ENCODE measurements at regions not wholly inside any gene's neighbourhood (a gene's known extent, or its start where the extent isn't known, plus 50 kb on each side); places are given as distances from the start of the nearest gene placed in this dataset.

DNA sequence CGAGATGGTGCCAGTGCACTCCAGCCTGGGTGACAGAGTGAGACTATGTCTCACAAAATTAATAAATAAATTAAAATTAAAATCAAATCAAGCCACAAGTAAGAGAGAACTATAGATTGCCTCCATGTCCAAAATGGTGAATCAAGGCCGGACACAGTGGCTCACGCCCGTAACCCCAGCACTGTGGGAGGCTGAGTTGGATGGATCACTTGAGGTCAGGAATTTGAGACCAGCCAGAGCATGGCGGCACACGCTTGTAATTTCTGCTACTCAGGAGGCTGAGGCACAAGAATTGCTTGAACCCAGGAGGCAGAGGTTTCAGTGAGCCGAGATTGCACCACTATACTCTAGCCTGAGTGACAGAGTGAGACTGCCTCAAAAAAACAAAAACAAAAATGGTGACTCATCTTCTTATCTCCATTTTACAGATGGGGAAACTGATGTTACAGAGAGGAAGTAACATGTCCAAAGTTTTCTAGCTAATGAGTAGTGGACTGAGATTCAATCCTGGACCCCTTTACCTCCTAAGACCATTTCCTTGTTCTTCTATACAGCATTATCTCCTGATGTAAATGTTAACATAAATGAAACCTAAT lies 99.0 kb upstream of the HNRNPU start:
- H3K27me3 Mint-ChIP-seq (ENCODE audit: insufficient read depth, low read depth, poor library complexity): no peaks in the 10 kb centered on the region
- DNase-seq (ENCODE audit: low spot score): no peak
- TF ChIP-seq CREB1 (CRISPR knock-in tag; IDR thresholded peaks at IDR 0.05; ENCODE audit: low read depth) (no peak), POLR2AphosphoS5 (IDR thresholded peaks at IDR 0.05; ENCODE audit: low read depth) (no peak), EZH2phosphoT487 (IDR thresholded peaks at IDR 0.05; ENCODE audit: unreplicated experiment) (no peak), CTCF (conservative IDR thresholded peaks at IDR 0.05; ENCODE audit: low read depth in 2 of 2) (no peak), ZNF331 (CRISPR knock-in tag; IDR thresholded peaks at IDR 0.05; ENCODE audit: low read depth) (no peak), ZNF114 (CRISPR knock-in tag; IDR thresholded peaks at IDR 0.05) (no peak), NANOG (IDR thresholded peaks at IDR 0.05; ENCODE audit: borderline replicate concordance) (no peak), EZH2 (IDR thresholded peaks at IDR 0.05; ENCODE audit: low read depth, unreplicated experiment) (no peak)
- TF ChIP-seq, protein P1, sequence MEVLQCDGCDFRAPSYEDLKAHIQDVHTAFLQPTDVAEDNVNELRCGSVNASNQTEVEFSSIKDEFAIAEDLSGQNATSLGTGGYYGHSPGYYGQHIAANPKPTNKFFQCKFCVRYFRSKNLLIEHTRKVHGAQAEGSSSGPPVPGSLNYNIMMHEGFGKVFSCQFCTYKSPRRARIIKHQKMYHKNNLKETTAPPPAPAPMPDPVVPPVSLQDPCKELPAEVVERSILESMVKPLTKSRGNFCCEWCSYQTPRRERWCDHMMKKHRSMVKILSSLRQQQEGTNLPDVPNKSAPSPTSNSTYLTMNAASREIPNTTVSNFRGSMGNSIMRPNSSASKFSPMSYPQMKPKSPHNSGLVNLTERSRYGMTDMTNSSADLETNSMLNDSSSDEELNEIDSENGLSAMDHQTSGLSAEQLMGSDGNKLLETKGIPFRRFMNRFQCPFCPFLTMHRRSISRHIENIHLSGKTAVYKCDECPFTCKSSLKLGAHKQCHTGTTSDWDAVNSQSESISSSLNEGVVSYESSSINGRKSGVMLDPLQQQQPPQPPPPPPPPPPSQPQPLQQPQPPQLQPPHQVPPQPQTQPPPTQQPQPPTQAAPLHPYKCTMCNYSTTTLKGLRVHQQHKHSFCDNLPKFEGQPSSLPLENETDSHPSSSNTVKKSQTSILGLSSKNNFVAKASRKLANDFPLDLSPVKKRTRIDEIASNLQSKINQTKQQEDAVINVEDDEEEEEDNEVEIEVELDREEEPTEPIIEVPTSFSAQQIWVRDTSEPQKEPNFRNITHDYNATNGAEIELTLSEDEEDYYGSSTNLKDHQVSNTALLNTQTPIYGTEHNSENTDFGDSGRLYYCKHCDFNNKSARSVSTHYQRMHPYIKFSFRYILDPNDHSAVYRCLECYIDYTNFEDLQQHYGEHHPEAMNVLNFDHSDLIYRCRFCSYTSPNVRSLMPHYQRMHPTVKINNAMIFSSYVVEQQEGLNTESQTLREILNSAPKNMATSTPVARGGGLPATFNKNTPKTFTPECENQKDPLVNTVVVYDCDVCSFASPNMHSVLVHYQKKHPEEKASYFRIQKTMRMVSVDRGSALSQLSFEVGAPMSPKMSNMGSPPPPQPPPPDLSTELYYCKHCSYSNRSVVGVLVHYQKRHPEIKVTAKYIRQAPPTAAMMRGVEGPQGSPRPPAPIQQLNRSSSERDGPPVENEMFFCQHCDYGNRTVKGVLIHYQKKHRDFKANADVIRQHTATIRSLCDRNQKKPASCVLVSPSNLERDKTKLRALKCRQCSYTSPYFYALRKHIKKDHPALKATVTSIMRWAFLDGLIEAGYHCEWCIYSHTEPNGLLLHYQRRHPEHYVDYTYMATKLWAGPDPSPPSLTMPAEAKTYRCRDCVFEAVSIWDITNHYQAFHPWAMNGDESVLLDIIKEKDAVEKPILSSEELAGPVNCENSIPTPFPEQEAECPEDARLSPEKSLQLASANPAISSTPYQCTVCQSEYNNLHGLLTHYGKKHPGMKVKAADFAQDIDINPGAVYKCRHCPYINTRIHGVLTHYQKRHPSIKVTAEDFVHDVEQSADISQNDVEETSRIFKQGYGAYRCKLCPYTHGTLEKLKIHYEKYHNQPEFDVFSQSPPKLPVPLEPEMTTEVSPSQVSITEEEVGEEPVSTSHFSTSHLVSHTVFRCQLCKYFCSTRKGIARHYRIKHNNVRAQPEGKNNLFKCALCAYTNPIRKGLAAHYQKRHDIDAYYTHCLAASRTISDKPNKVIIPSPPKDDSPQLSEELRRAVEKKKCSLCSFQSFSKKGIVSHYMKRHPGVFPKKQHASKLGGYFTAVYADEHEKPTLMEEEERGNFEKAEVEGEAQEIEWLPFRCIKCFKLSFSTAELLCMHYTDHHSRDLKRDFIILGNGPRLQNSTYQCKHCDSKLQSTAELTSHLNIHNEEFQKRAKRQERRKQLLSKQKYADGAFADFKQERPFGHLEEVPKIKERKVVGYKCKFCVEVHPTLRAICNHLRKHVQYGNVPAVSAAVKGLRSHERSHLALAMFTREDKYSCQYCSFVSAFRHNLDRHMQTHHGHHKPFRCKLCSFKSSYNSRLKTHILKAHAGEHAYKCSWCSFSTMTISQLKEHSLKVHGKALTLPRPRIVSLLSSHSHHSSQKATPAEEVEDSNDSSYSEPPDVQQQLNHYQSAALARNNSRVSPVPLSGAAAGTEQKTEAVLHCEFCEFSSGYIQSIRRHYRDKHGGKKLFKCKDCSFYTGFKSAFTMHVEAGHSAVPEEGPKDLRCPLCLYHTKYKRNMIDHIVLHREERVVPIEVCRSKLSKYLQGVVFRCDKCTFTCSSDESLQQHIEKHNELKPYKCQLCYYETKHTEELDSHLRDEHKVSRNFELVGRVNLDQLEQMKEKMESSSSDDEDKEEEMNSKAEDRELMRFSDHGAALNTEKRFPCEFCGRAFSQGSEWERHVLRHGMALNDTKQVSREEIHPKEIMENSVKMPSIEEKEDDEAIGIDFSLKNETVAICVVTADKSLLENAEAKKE (CRISPR knock-in tag; IDR thresholded peaks at IDR 0.05): no peak

More for the DNA sequence above, 99.0 kb upstream of the HNRNPU start:
- Histone ChIP-seq H4K20me1 (replicated peaks; ENCODE audit: insufficient read depth) (no peaks in the 10 kb centered on the region), H3K27me3 (ENCODE audit: insufficient read depth) (no peaks in the 10 kb centered on the region), H3K79me2 (replicated peaks; ENCODE audit: insufficient read depth) (no peaks in the 10 kb centered on the region), H3K36me3 (ENCODE audit: insufficient read depth) (no peaks in the 10 kb centered on the region), H3K9me2 (ENCODE audit: insufficient read depth) (no peaks in the 10 kb centered on the region), H3K4me1 (ENCODE audit: insufficient read depth) (peaks cover 9% of the 10 kb centered on the region; the same call in 1 of the 2 replicates), H3K4me3 (no peak overlapping the region), H3F3A (replicated peaks; ENCODE audit: low read depth) (no peaks in the 10 kb centered on the region), H3K27ac (ENCODE audit: low read depth) (no peak overlapping the region), H3K4me2 (no peak overlapping the region), H2AFZ (no peak overlapping the region)
- H3K4me3 Mint-ChIP-seq: no peak overlapping the region
- H3K36me3 Mint-ChIP-seq (ENCODE audit: low read depth): no peaks in the 10 kb centered on the region
- H3K4me1 Mint-ChIP-seq: peaks cover 19% of the 10 kb centered on the region
- no peaks in the 10 kb centered on the region for H3K9me3 Mint-ChIP-seq
- H3K27ac Mint-ChIP-seq: no peak overlapping the region
- no peak for ATAC-seq
